Epithelial cell of esophagus (primary cell): ENCODE measurements at regions not wholly inside any gene's neighbourhood (a gene's known extent, or its start where the extent isn't known, plus 50 kb on each side); places are given as distances from the start of the nearest gene placed in this dataset.
"Not testable (repeated sequence)": the region's sequence is repeated elsewhere in the genome, so short reads cannot be mapped to it uniquely, and the experiment has no call there.

Experiments
- DNase-seq: peaks from one replicate; pipeline ENCODE4 v3.0.0; 2010; ENCODE audit warnings: low read depth
- H3K4me3 ChIP-seq: 2 replicates; pipeline ENCODE4 v1.5.1; 2011; ENCODE audit warnings: mild to moderate bottlenecking, low read length, control low read depth
- CTCF ChIP-seq: IDR thresholded peaks from 2 replicates; pipeline ENCODE4 v1.5.1; 2011; ENCODE audit warnings: low read depth, mild to moderate bottlenecking, low read length, control low read depth, inconsistent platforms; ENCODE audit not compliant: insufficient read depth; ENCODE audit errors: missing control alignments

GRCh38 chr2:236354056-236354940 lies 90.1 kb upstream of the ASB18 start:
- no peak for TF ChIP-seq CTCF
- DNase-seq = no peak
- H3K4me3 ChIP-seq = no peak overlapping the region

DNA sequence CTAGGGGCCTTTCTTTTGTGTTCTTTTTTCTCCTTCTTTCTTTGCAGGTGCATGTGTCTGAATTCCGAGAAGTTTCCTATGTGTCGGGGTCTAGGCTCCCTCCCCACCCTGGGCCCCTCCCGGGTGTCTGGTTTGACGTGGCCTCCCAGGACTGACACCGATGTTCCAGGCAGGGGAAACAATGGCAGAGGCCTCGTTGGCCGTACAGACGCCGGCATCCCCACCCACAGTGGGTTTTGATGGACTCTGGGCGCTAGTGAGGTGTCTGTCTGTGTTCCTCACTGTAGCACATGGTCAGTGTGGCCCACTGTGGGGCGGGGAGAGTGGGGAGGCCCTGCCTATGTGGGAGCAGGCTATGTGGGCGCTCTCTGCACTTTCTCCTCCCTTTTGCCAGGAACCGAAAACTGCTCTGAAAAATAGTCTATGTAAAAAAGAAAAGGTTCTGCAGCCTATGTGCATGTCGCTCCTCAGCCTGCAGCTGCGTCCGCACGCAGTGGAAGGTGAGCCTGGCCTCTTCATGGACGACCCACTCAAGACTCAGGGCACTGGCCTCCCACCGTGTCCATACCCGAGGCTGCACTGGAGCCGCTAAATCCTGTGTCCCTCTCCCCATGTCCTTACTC lies 90.9 kb upstream of the ASB18 start:
- TF ChIP-seq CTCF = no peak
- DNase-seq = no peak

DNA sequence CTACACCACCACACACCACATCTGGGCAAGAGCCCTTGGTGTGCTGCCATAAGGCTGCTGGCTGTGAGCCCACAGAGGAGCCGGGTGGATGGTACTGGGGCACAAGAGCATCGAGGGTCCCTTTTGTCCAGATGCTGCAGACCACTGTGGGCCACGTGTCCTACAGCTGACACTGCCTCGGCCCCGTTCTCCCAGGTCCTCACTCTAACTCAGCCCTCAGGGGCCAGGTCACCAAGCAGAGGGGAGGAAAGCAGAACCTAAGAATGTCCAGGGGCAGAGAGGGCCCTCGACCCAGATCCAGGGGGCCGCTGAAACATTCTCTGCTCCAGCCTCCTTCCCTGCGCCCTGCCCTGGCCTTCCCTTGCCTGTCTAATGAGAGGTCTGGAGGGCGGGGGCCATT lies 91.7 kb upstream of the ASB18 start:
- no peak for DNase-seq
- no peak overlapping the region for H3K4me3 ChIP-seq
- no peak for TF ChIP-seq CTCF

More for the DNA sequence above, 90.9 kb upstream of the ASB18 start:
- H3K4me3 ChIP-seq = no peak overlapping the region

DNA sequence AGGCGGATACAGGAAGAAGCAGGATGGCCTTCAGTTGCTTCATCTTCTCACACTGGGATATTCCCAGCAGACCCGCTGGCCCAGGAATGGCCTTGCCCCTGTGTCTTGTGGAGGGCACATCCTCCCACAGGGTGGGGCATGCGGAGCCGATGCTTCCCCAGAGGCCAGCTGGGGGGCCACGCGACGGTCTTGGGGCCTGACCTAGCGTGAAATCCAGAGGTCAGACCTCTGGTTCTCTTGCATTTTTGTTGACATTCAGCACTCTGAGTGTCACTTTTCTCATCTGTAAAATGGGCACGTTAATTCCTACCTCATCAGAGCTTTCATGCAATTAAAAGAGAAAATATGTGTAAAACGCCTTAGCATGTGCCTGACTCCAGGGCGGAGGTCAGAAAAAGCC lies 92.1 kb upstream of the ASB18 start:
- not testable (repeated sequence) for DNase-seq, H3K4me3 ChIP-seq

- DNase-seq, H3K4me3 ChIP-seq: not testable (repeated sequence)
Observed at GRCh38 chr2:236358482-236358881, 94.3 kb upstream of the ASB18 start.

DNA sequence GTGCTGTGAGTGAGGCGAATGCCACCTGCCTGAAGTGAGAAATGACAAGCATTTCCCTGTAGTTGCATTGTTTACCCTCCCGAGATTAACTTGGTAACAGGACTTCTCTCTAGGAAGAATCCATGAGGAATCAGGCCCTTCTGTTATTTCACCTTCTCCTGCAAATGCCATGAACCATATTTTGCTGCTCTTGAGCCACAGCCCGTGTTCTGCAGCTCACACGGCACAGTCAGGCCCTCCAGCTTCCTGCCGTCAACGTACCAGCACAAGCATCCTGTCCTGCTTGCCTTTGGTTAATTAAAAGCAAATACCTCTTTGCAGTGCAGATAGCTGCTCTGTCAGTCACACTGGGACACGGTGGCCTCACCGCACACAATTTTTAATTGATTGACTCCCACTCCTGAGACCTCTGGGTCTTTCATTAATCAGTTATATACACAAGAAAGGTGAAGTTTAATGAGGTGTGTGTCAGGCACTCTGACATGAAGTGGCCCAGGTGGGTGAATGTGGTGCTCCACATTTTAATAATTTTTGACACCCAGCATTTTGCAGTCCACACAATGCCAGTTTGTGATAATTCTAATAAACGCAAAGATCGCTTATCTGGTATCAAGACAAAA lies 95.3 kb upstream of the ASB18 start:
- TF ChIP-seq CTCF = no peak
- no peak for DNase-seq
- H3K4me3 ChIP-seq = no peak overlapping the region

DNA sequence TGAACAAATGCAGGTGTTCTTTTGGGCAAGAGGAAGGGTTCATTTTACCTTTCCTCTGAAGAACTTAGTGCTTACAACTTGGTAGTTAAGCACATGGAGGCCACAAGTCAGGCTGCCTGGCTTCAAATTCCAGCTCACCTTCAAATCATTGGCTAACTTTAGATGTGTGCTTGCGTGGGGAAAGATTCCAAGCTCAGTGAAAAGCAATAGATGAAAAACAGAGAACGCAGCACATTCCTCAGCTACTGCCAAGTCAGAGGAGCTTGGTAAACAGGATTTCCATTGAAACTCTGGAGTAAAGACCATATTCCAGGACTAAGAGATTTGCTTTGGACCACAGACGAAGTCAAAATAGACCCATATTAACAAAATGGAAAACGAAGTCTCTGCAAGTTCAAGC lies 96.3 kb upstream of the ASB18 start:
- DNase-seq = no peak
- no peak for TF ChIP-seq CTCF
- no peak overlapping the region for H3K4me3 ChIP-seq
